GM12878 (cell line): ENCODE measurements at regions not wholly inside any gene's neighbourhood (a gene's known extent, or its start where the extent isn't known, plus 50 kb on each side); places are given as distances from the start of the nearest gene placed in this dataset.

Experiments
- ATAC-seq: fragments of 200-7000 bp; cut with Tn5 transposase; 3 replicates; pipeline ENCODE4 v1.9.1; 2020; ENCODE audit warnings: mild to moderate bottlenecking, moderate library complexity
- BruUV-seq: library from RNA; stranded (reverse); fragments of 400-500 nt; replicated peaks from 2 replicates; lab custom pipeline; 2021; lab: Mats Ljungman, UMichigan
- CTCF ChIA-PET: fragments of 300-600 bp; sonication (Branson Sonifier 250); formaldehyde crosslinking; extraction: SDS; loops from one replicate; lab custom pipeline; 2021; ENCODE audit warnings: inconsistent platforms; lab: Yijun Ruan, JAX
- POLR2A ChIA-PET: fragments of 350-600 bp; formaldehyde crosslinking; extraction: SDS; loops from one replicate; lab custom pipeline; 2021; ENCODE audit warnings: inconsistent platforms; lab: Charles Lee
- RAD21 ChIA-PET: fragments of 300-600 bp; sonication (Branson Sonifier 250); formaldehyde crosslinking; loops from one replicate; lab custom pipeline; 2023; ENCODE audit warnings: antibody characterized with exemption; ENCODE audit not compliant: unreplicated experiment; lab: Charles Lee
- SMC1A ChIA-PET: fragments of 300-600 bp; sonication (Branson Sonifier 250); formaldehyde crosslinking; loops from one replicate; lab custom pipeline; 2023; ENCODE audit not compliant: unreplicated experiment, uncharacterized antibody; lab: Charles Lee
- DNase-seq: peaks from one replicate; pipeline ENCODE4 v3.0.0-alpha.2; 2011; ENCODE audit warnings: low read depth, low spot score
- FAIRE-seq: peaks from 3 replicates; lab custom pipeline; 2011; peaks lifted over from hg19 to GRCh38; lab: Jason Lieb, UNC
- H2AFZ ChIP-seq: 2 replicates; pipeline ENCODE4 v1.6.0; 2011; ENCODE audit warnings: low read depth, low read length, control low read depth; ENCODE audit not compliant: control insufficient read depth
- H3K27ac ChIP-seq: 2 replicates; pipeline ENCODE4 v1.5.1; 2011; ENCODE audit warnings: control low read depth; ENCODE audit not compliant: control insufficient read depth, insufficient read depth
- H3K27me3 ChIP-seq, 2 experiments: replicated peaks in 1 of 2; 2 replicates each; pipeline versions ENCODE4 v1.6.0 to v1.6.1; 2011; ENCODE audit warnings: low read length in 1 of 2; ENCODE audit not compliant: control insufficient read depth in 2 of 2, insufficient read depth in 2 of 2
- H3K36me3 ChIP-seq, 2 experiments: 2 replicates each; pipeline ENCODE4 v1.5.1; 2011; ENCODE audit warnings: low read length in 1 of 2; ENCODE audit not compliant: control insufficient read depth in 2 of 2, insufficient read depth in 2 of 2
- H3K4me1 ChIP-seq: 2 replicates; pipeline ENCODE4 v1.6.1; 2011; ENCODE audit warnings: mild to moderate bottlenecking, low read length, moderate library complexity, mixed read lengths; ENCODE audit not compliant: control insufficient read depth, insufficient read depth
- H3K4me2 ChIP-seq: 2 replicates; pipeline ENCODE4 v1.6.0; 2011; ENCODE audit warnings: control low read depth; ENCODE audit not compliant: control insufficient read depth, insufficient read depth
- H3K4me3 ChIP-seq: fragments of 200-600 bp; sonication (generic); 2 replicates; pipeline ENCODE4 v1.5.1; 2016
- H3K79me2 ChIP-seq: 2 replicates; pipeline ENCODE4 v1.6.0; 2011; ENCODE audit warnings: low read length; ENCODE audit not compliant: control insufficient read depth, insufficient read depth
- H3K9ac ChIP-seq: 2 replicates; pipeline ENCODE4 v1.8.0; 2011; ENCODE audit warnings: low read length, control low read depth, mixed read lengths; ENCODE audit not compliant: control insufficient read depth, insufficient read depth
- H3K9me3 ChIP-seq: replicated peaks from 3 replicates; pipeline ENCODE4 v1.5.1; 2011; ENCODE audit warnings: mild to moderate bottlenecking, low read length; ENCODE audit not compliant: control insufficient read depth, insufficient read depth
- H4K20me1 ChIP-seq: 2 replicates; pipeline ENCODE4 v1.6.0; 2011; ENCODE audit not compliant: control insufficient read depth, insufficient read depth
- ASH2L ChIP-seq: fragments of 300-600, 200-600 bp; sonication (generic); IDR thresholded peaks from 2 replicates; pipeline ENCODE4 v1.6.1; 2017; ENCODE audit warnings: low read depth, mild to moderate bottlenecking, borderline replicate concordance
- CEBPB ChIP-seq, 2 experiments: fragments of 150-350 bp in 1 of 2; IDR thresholded peaks; 2 replicates each; pipeline ENCODE4 v1.6.1; 2012 to 2014; ENCODE audit warnings: low read depth in 2 of 2, low read length in 2 of 2, borderline replicate concordance in 1 of 2, inconsistent platforms in 1 of 2
- MEF2B ChIP-seq: fragments of 450-650 bp; IDR thresholded peaks from 2 replicates; pipeline ENCODE4 v1.6.1; 2018; ENCODE audit warnings: mild to moderate bottlenecking, moderate library complexity; ENCODE audit not compliant: partially characterized antibody, poor library complexity, severe bottlenecking
- NFYB ChIP-seq: IDR thresholded peaks from 2 replicates; pipeline ENCODE4 v1.6.1; 2011; ENCODE audit warnings: low read depth, mild to moderate bottlenecking, low read length, improper control_type of control experiment, moderate library complexity; ENCODE audit not compliant: insufficient read depth
- TAF1 ChIP-seq: IDR thresholded peaks from 2 replicates; pipeline ENCODE4 v1.6.1; 2011; ENCODE audit warnings: mild to moderate bottlenecking, low read depth, low read length, borderline replicate concordance
- WGBS: methylation state at CpG from one replicate; pipeline ENCODE4 v1.1.6; 2016; ENCODE audit warnings: low lambda C conversion rate; ENCODE audit not compliant: insufficient replicate concordance, insufficient coverage; ENCODE audit errors: missing lambda C conversion rate; 5-methylcytosine and 5-hydroxymethylcytosine counted together
- in situ Hi-C: fragments of 300-500 bp; cut with MboI; formaldehyde crosslinking; loops from 9 replicates; pipeline ENCODE4 v1.14.3; 2018; ENCODE audit warnings: mixed read lengths
- intact Hi-C: fragments of 100-400 bp; cut with micrococcal nuclease; formaldehyde crosslinking; loops from one replicate; pipeline ENCODE4 v1.14.2; 2022; ENCODE audit not compliant: unreplicated experiment
- TF ChIP-seq, protein P1 (sequence below): fragments of 450-650 bp; formaldehyde crosslinking; IDR thresholded peaks from 2 replicates; pipeline ENCODE4 v1.4.0; 2020; ENCODE audit warnings: mild to moderate bottlenecking, moderate library complexity
- TF ChIP-seq, protein P2 (sequence below): IDR thresholded peaks from 2 replicates; pipeline ENCODE4 v1.6.1; 2012; ENCODE audit warnings: mild to moderate bottlenecking, low read depth, low read length

DNA sequence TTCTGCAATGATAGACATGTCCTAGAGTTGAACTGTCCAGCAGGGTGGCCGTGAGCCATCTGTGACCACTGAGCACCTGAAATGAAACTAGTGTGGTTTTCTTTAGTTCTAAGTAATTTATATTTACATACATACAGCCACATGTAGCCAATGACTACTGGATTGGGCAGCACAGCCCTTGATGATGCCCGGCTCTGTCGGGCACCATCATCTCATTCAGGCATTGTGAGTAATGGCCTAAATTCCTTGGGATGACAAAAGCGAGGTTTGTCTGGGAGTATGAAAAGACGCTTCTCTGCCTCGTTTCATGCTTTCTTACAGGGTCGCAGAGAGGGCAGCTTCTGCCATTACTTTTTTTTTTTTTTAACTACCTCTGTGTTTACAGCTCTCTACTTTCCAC is 251.9 kb upstream of the HES1 start:
- ChIA-PET RAD21 (no interaction called here), SMC1A (no interaction called here), CTCF (no interaction called here), POLR2A (interaction anchor here (0.5 kb wide), 1 partner anchor 41 kb away, joined by 5 read pairs; no protein-coding TSS in a partner anchor)
- in situ Hi-C loops: no loop called here
- no TSS peak for BruUV-seq
- H3K79me2 ChIP-seq: no peaks in the 10 kb centered on the region
- no peaks in the 10 kb centered on the region for H3K36me3 ChIP-seq
- H3K27ac ChIP-seq: no peak overlapping the region
- H3K4me3 ChIP-seq: no peak overlapping the region
- peaks cover 0 to 5% of the 10 kb centered on the region in 2 experiments; a peak in 2 of 4 replicates for H3K27me3 ChIP-seq
- no peak overlapping the region for H3K9ac ChIP-seq
- H3K9me3 ChIP-seq: no peaks in the 10 kb centered on the region
- 59% methylated on average over 7 of the region's 7 CpGs for WGBS
- H3K4me2 ChIP-seq: no peak overlapping the region
- intact Hi-C loops: no loop called here
- no peaks in the 10 kb centered on the region for H4K20me1 ChIP-seq
- no peak overlapping the region for H2AFZ ChIP-seq
- H3K4me1 ChIP-seq: no peaks in the 10 kb centered on the region
- DNase-seq (no peak), FAIRE-seq (no peak), ATAC-seq (peak; percentile 35; the same call in 2 of the 3 replicates)
- TF ChIP-seq CEBPB (IDR thresholded peaks at IDR 0.05; ENCODE audit: borderline replicate concordance in 1 of 2, low read depth in 2 of 2, low read length in 2 of 2): no peak
- no peak for TF ChIP-seq MEF2B
- no peak for TF ChIP-seq TAF1
- TF ChIP-seq ASH2L: no peak
- TF ChIP-seq, protein P1, sequence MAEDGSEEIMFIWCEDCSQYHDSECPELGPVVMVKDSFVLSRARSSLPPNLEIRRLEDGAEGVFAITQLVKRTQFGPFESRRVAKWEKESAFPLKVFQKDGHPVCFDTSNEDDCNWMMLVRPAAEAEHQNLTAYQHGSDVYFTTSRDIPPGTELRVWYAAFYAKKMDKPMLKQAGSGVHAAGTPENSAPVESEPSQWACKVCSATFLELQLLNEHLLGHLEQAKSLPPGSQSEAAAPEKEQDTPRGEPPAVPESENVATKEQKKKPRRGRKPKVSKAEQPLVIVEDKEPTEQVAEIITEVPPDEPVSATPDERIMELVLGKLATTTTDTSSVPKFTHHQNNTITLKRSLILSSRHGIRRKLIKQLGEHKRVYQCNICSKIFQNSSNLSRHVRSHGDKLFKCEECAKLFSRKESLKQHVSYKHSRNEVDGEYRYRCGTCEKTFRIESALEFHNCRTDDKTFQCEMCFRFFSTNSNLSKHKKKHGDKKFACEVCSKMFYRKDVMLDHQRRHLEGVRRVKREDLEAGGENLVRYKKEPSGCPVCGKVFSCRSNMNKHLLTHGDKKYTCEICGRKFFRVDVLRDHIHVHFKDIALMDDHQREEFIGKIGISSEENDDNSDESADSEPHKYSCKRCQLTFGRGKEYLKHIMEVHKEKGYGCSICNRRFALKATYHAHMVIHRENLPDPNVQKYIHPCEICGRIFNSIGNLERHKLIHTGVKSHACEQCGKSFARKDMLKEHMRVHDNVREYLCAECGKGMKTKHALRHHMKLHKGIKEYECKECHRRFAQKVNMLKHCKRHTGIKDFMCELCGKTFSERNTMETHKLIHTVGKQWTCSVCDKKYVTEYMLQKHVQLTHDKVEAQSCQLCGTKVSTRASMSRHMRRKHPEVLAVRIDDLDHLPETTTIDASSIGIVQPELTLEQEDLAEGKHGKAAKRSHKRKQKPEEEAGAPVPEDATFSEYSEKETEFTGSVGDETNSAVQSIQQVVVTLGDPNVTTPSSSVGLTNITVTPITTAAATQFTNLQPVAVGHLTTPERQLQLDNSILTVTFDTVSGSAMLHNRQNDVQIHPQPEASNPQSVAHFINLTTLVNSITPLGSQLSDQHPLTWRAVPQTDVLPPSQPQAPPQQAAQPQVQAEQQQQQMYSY (CRISPR knock-in tag): no peak
- TF ChIP-seq, protein P2, sequence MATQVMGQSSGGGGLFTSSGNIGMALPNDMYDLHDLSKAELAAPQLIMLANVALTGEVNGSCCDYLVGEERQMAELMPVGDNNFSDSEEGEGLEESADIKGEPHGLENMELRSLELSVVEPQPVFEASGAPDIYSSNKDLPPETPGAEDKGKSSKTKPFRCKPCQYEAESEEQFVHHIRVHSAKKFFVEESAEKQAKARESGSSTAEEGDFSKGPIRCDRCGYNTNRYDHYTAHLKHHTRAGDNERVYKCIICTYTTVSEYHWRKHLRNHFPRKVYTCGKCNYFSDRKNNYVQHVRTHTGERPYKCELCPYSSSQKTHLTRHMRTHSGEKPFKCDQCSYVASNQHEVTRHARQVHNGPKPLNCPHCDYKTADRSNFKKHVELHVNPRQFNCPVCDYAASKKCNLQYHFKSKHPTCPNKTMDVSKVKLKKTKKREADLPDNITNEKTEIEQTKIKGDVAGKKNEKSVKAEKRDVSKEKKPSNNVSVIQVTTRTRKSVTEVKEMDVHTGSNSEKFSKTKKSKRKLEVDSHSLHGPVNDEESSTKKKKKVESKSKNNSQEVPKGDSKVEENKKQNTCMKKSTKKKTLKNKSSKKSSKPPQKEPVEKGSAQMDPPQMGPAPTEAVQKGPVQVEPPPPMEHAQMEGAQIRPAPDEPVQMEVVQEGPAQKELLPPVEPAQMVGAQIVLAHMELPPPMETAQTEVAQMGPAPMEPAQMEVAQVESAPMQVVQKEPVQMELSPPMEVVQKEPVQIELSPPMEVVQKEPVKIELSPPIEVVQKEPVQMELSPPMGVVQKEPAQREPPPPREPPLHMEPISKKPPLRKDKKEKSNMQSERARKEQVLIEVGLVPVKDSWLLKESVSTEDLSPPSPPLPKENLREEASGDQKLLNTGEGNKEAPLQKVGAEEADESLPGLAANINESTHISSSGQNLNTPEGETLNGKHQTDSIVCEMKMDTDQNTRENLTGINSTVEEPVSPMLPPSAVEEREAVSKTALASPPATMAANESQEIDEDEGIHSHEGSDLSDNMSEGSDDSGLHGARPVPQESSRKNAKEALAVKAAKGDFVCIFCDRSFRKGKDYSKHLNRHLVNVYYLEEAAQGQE: no peak
- TF ChIP-seq NFYB: no peak
